GM19463 (cell line): ENCODE measurements at regions not wholly inside any gene's neighbourhood (a gene's known extent, or its start where the extent isn't known, plus 50 kb on each side); places are given as distances from the start of the nearest gene placed in this dataset.

ENCODE experiments used
- ATAC-seq: cut with Tn5 transposase; IDR thresholded peaks from one replicate; pipeline ENCODE4 v1.9.1; 2021; ENCODE audit warnings: mild to moderate bottlenecking, moderate library complexity; ENCODE audit not compliant: unreplicated experiment

DNA sequence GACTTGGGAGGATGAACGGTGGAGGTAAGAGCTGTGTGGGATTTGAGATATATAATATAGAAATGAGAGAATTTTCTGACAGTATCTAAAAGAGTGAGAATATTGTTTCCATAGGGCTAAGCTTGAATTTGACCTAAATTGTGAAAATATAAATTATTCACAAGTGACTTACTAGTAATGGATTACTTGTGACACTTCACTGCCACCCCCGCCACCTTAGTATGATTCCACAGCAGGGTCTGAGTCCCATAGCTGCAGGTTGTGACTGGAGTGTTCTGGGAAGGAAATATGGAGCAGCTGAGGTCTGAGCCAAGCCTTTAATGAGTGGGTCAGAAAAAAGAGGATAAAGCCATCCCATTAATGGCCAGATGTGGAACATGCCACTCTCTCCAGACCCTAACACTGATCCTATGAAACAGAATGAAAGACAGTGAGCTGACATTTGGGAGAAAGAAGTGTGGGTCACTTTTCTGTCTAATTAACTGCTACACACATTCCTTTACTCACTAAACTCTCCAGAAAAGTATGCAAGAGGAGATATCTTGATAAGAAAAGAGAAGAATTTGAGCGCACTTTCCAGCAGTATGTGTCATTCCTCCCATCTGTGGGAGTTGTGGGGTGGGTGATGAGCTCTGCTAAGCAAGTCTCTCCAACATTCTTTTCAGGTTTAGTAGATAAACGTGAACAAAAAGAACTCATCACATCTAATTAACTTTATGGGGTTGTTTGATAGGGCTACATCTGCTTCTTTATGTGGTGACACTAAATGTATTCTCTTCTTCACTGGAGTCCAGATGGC is 1193.4 kb downstream of the SORCS3 start:
- no peak for ATAC-seq

- ATAC-seq, result peak; percentile 60
Measured at GRCh38 chr10:105827133-105827532, 1186.0 kb downstream of the SORCS3 start.

DNA sequence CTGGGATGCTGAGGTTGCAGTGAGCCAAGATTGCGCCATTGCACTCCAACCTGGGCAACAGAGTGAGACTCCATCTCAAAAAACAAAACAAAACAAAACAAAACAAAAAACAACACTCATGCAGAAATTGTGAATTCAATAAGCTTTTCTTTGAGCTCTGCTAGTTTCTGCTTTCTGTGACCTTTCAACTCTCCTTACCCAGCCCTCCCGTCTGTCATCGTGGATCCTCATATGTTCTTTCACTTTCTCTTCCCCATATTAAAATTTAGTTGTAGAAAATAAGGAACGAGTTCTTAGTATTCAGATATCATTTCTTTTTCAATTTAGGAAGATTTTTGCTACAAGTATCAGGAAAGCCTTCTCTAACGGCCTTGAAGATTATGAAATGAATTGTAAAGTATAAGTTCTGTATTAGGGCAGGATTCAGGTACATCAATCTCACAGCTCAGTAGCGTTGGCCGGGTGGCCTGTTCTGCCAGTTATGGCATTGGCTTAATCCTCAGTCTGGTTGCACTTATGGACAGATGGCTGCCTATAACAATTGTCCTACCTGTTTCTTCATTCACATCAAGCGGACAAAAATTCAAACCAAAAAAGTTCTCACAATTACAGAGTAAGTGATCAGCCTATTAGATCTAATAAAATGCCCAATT is 1167.0 kb downstream of the SORCS3 start:
- no peak for ATAC-seq

DNA sequence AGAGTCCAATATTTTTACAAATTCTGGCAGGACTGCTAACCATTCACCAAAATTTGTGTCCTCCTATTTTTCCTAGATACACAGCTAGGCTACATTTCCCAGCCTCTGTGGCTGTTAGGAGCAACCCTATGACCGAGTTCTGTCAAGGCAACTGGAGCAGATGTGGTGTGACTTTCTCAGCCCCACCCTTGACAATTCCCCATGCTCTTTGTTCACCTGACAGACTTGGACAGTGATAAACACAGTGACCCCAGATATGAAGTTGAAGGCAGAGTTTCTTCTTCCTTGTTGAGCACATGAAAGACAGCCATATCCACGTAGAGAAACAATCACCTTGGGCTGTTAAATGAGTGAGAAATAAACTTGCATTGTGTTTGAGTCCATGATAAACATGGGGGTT is 1162.1 kb downstream of the SORCS3 start:
- no peak for ATAC-seq

DNA sequence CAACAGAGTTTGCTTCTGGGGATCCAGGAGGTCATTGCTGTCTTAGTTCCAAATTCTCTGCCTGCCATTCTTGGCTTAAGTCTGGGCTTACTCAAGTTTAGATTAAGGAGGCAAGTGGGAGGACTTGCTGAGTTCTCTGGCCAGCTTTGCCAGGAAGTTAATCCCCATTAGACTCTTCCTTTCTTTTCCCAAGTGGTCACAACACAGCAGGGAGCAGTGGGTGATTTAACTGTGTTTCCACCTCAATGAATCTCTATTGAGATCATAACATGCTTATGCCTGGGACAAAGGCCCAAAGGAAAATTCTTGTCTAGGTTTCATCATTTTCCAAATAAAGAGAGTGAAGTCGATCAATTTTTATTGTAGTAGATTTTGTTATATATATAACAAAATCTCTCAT is 1159.6 kb downstream of the SORCS3 start:
- no peak for ATAC-seq

- ATAC-seq, result no peak
Measured at GRCh38 chr10:105798328-105798889, 1157.3 kb downstream of the SORCS3 start.

DNA sequence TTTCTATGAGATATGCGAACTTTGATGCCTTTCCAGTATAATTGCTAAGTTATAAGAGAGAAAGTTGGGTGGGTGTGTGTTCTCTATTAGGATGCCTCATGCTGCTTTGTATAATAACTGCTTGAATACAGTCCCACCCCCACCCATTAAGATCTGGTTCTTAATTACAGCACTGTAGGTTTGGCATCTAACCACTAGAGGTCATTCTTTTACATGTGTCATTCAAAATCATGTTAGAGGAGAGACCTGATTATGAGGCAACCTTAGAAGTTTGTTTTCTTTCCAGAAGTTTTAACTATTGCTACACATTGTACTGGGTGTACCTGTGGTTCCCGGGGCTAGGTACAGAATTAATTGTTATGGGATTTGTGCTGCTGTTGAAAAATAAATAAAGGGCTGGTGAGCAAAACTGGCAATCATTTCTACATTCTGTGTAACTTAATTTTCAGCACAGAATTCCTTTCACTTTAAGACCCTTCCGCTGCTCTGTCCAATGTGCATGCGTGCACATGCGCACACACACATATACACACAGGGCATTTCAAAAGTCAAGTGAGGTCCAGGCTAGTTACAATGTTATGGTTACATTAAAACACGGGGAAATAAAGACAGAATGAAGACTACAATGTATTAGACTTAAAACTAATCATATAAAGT is 1156.3 kb downstream of the SORCS3 start:
- ATAC-seq, result peak; percentile 80

DNA sequence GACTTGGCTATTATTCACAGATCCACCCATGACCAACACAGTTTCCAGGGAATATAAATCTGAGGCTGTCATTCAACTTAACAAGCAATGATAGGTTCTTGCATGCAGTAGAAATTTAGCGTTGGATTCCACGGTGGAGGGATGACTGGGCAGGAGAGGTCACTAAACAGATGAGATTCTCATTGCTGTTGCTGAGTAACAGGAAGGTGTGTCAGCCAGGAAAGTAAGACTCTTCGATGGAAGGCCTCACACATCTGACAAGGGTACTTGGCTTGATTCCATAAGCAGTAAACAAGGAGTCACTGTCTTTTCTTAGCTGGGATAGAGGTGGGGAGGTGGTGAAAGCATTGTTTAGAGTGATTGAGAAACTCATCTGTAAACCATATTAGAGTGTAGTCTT is 1152.0 kb downstream of the SORCS3 start:
- ATAC-seq, result no peak

GRCh38 chr10:105785721-105786120 is 1144.6 kb downstream of the SORCS3 start:
- ATAC-seq, result no peak

DNA sequence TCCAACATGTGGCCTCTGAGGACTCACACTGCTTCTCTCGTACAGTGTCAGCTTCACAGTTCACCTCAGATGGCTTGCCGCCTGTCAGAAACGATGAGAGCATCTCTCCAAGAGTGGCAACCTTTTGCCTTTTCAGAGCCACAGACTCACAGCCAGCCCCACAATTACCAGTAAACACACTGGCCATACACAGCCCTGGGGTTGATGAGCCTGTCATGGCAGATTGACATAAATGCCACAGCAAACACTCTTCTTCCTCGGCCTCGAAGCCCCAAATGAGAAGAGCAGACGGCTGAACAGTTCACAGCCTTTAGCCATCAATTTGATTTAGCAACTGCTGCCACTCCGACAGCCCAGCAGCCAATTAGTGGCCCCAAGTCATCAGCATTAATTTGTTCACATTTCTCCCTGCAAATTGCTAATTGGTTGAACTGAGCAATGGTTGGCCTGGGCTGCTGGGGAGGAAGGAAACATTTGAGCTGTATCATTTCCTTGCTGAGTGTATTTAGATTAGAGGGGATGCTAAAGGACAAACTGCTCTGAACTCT is 1142.9 kb downstream of the SORCS3 start:
- no peak for ATAC-seq

- no peak for ATAC-seq
Measured at GRCh38 chr10:105774881-105775280, 1133.8 kb downstream of the SORCS3 start.

DNA sequence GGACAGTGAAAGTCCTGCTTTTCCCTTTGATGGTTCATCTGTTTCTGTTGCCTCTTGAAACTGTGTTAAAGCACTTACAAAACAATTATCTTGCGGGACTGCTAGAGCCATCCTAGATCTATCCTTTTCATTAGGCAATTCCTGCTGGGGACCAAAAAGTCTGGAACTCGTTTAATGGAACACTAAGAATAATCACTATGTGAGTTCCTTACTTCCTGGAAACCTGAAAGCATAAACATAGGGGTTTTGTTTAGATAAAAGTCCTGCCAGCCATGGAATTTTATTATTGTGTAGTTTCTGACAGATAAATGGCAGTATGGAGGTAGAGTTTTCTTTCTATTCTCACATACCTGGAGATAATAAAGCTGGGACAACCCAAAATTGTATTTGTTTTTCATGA is 1133.3 kb downstream of the SORCS3 start:
- ATAC-seq, result no peak

GRCh38 chr10:105770524-105771212 is 1129.6 kb downstream of the SORCS3 start:
- ATAC-seq, result no peak

DNA sequence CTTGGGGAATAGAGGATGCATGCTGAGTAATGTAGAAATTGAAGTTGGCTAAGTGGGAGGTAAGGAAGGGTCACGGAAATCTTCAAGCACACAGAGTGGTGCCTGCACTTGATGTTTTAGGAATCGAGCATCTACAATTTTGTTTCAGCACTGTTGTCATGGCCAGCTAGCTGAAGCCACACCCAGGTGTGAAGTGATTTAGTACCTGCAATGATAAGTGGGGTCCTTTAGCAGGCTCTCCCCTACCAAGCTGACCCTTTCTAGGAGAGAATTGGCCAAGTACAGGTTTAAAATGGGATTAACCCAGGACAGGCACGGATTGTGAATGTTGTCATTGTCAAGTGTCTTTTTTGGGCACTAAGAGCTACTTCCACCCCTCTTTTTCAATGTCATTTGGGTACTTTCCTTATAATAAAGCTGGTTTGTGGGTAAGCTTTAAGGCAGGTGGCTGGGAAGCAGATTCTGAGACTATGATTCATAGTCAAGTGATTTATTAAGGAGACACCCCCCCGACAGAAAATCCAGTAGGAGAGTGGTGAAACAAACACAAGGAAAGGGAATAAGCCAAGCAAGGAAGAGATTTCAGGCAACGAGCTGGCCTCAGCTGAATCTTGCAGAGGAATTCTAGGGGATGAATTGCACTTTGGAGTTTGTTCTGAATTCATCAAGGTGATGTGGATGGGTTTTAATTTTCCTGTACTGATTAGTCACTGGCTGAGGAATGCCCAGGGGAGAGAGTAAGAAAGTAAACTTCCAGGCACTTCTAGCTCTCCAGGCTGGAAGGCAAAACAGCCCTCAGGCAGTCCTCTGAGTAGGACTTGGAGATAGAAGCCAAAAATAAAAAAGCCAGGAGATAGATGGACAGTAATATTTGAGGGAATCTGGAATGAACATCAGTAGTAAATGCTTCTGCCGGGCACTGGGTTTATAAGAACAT is 1128.4 kb downstream of the SORCS3 start:
- ATAC-seq, result no peak

GRCh38 chr10:105763611-105764010 is 1122.5 kb downstream of the SORCS3 start:
- ATAC-seq, result no peak

DNA sequence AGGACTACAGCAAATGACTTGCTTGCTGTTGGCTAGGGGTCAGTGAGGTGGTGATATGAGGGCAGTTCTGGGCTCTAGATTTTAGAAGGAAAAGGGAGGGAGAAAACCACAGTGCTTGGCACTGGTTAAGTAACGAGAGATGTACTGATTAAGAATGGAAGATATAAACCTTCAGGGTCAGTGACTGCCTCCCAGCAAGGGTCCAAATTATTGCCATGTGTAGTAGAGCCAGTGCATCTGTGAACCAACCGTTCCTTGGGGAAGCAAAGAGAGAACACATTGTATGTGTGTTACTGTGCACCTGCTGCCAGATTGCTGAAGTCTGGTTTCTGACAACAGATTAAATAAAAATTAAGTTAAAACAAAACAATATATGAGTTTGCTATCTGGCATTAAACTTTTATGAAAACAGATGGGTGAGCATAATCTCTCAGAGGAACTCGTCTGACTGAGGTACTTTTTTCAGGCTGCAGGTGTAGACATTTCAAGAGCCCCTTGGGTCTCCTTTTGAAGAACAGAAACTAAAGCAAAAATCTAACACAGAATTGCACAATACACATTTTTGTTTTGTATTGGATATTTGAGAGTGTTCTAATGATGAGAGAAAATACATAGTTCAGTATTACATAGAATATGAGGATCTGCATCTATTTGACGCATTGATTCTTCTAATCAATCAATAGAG is 1120.6 kb downstream of the SORCS3 start:
- no peak for ATAC-seq

- no peak for ATAC-seq
Measured at GRCh38 chr10:105759669-105760068, 1118.6 kb downstream of the SORCS3 start.

GRCh38 chr10:105758209-105758998 is 1117.3 kb downstream of the SORCS3 start:
- no peak for ATAC-seq
